Fibroblast of lung (primary cell): ENCODE measurements at regions not wholly inside any gene's neighbourhood (a gene's known extent, or its start where the extent isn't known, plus 50 kb on each side); places are given as distances from the start of the nearest gene placed in this dataset.
A peak's percentile ranks its signal among the peaks of the same experiment; 100 is the strongest.

Experiments used
- DNase-seq, 2 donors: peaks; one replicate each; pipeline versions ENCODE4 v3.0.0 to v3.0.0-alpha.2; 2010; ENCODE audit warnings: low read depth in 2 of 2
- H2AFZ ChIP-seq: 2 replicates; pipeline ENCODE4 v1.5.1; 2012; ENCODE audit warnings: low read length, control low read depth, inconsistent platforms
- H3K27ac ChIP-seq: 2 replicates; pipeline ENCODE4 v1.5.1; 2011; ENCODE audit warnings: low read length, control low read depth; ENCODE audit not compliant: insufficient read depth
- H3K27me3 ChIP-seq: 2 replicates; pipeline ENCODE4 v1.5.1; 2011; ENCODE audit warnings: mild to moderate bottlenecking, low read length; ENCODE audit not compliant: control insufficient read depth, insufficient read depth
- H3K36me3 ChIP-seq: 2 replicates; pipeline ENCODE4 v1.5.1; 2011; ENCODE audit warnings: low read length; ENCODE audit not compliant: control insufficient read depth, insufficient read depth
- H3K4me1 ChIP-seq: 2 replicates; pipeline ENCODE4 v1.5.1; 2011; ENCODE audit warnings: low read length; ENCODE audit not compliant: control insufficient read depth, insufficient read depth; ENCODE audit errors: extremely low read depth
- H3K4me2 ChIP-seq: 2 replicates; pipeline ENCODE4 v1.5.1; 2011; ENCODE audit warnings: low read length, control low read depth; ENCODE audit not compliant: insufficient read depth; ENCODE audit errors: extremely low read depth
- H3K4me3 ChIP-seq, 4 experiments: fragments of 200-600 bp in 1 of 4; sonication (generic) in 1 of 4; replicated peaks in 1 of 4; 2 replicates each; pipeline ENCODE4 v1.5.1; 2011 to 2016; ENCODE audit warnings: low read length in 4 of 4, low read depth in 3 of 4, mild to moderate bottlenecking in 3 of 4, control low read depth in 2 of 4, inconsistent platforms in 1 of 4, mixed read lengths in 1 of 4; ENCODE audit not compliant: insufficient read depth in 1 of 4; ENCODE audit errors: control extremely low read depth in 1 of 4
- H3K79me2 ChIP-seq: 2 replicates; pipeline ENCODE4 v1.5.1; 2012; ENCODE audit warnings: mild to moderate bottlenecking, low read length, inconsistent platforms; ENCODE audit not compliant: control insufficient read depth, insufficient read depth
- H3K9ac ChIP-seq: 2 replicates; pipeline ENCODE4 v1.5.1; 2011; ENCODE audit warnings: mild to moderate bottlenecking, low read length, control low read depth; ENCODE audit not compliant: insufficient read depth
- H3K9me3 ChIP-seq: 2 replicates; pipeline ENCODE4 v1.5.1; 2012; ENCODE audit warnings: low read depth, low read length; ENCODE audit not compliant: control insufficient read depth, insufficient read depth
- H4K20me1 ChIP-seq: 2 replicates; pipeline ENCODE4 v1.5.1; 2011; ENCODE audit warnings: low read length; ENCODE audit not compliant: control insufficient read depth, insufficient read depth; ENCODE audit errors: extremely low read depth
- EZH2 ChIP-seq: IDR thresholded peaks from 2 replicates; pipeline ENCODE4 v1.5.1; 2012; ENCODE audit warnings: low read length, control low read depth, mild to moderate bottlenecking; ENCODE audit errors: missing control alignments
- TF ChIP-seq, protein P1 (sequence below), 2 donors: IDR thresholded peaks in 1 of 2; conservative IDR thresholded peaks in 1 of 2; 1 replicate in 1 of 2; 2 replicates in 1 of 2; pipeline ENCODE4 v1.5.1; 2011 to 2012; ENCODE audit warnings: low read length in 2 of 2, control low read depth in 1 of 2, inconsistent platforms in 1 of 2, low read depth in 1 of 2, mild to moderate bottlenecking in 1 of 2

- TF ChIP-seq, protein P1, sequence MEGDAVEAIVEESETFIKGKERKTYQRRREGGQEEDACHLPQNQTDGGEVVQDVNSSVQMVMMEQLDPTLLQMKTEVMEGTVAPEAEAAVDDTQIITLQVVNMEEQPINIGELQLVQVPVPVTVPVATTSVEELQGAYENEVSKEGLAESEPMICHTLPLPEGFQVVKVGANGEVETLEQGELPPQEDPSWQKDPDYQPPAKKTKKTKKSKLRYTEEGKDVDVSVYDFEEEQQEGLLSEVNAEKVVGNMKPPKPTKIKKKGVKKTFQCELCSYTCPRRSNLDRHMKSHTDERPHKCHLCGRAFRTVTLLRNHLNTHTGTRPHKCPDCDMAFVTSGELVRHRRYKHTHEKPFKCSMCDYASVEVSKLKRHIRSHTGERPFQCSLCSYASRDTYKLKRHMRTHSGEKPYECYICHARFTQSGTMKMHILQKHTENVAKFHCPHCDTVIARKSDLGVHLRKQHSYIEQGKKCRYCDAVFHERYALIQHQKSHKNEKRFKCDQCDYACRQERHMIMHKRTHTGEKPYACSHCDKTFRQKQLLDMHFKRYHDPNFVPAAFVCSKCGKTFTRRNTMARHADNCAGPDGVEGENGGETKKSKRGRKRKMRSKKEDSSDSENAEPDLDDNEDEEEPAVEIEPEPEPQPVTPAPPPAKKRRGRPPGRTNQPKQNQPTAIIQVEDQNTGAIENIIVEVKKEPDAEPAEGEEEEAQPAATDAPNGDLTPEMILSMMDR (conservative IDR thresholded peaks at IDR 0.05 in 1 of 2, IDR thresholded peaks at IDR 0.05 in 1 of 2; ENCODE audit: low read depth in 1 of 2, low read length in 2 of 2) = no peak
- no peak for TF ChIP-seq EZH2
- no peaks in the 10 kb centered on the region for H3K79me2 ChIP-seq
- no peaks in the 10 kb centered on the region for H3K36me3 ChIP-seq
- no peak overlapping the region for H3K4me2 ChIP-seq
- H3K27me3 ChIP-seq = no peaks in the 10 kb centered on the region
- H3K9me3 ChIP-seq = no peaks in the 10 kb centered on the region
- H2AFZ ChIP-seq = no peak overlapping the region
- no peak for DNase-seq
- H3K27ac ChIP-seq = no peak overlapping the region
- no peaks in the 10 kb centered on the region for H4K20me1 ChIP-seq
- no peak overlapping the region for H3K4me3 ChIP-seq
- no peaks in the 10 kb centered on the region for H3K4me1 ChIP-seq
- no peak overlapping the region for H3K9ac ChIP-seq
Measured at GRCh38 chr2:207405150-207405549, 124.6 kb upstream of the CREB1 start.

- no peaks in the 10 kb centered on the region for H3K9me3 ChIP-seq
- H3K27ac ChIP-seq = no peak overlapping the region
- no peaks in the 10 kb centered on the region for H4K20me1 ChIP-seq
- peak overlapping the region; percentile 39 for H2AFZ ChIP-seq
- no peaks in the 10 kb centered on the region for H3K4me1 ChIP-seq
- no peaks in the 10 kb centered on the region for H3K27me3 ChIP-seq
- peak overlapping the region; percentile 38 for H3K4me2 ChIP-seq
- no peak overlapping the region for H3K4me3 ChIP-seq
- no peak for TF ChIP-seq EZH2
- TF ChIP-seq, protein P1 (conservative IDR thresholded peaks at IDR 0.05 in 1 of 2, IDR thresholded peaks at IDR 0.05 in 1 of 2; ENCODE audit: low read depth in 1 of 2, low read length in 2 of 2) = no peak
- peak; percentile 25 to 34 for DNase-seq
- H3K36me3 ChIP-seq = no peaks in the 10 kb centered on the region
- no peaks in the 10 kb centered on the region for H3K79me2 ChIP-seq
- no peak overlapping the region for H3K9ac ChIP-seq
Measured at GRCh38 chr2:207408086-207408794, 121.5 kb upstream of the CREB1 start.

DNA sequence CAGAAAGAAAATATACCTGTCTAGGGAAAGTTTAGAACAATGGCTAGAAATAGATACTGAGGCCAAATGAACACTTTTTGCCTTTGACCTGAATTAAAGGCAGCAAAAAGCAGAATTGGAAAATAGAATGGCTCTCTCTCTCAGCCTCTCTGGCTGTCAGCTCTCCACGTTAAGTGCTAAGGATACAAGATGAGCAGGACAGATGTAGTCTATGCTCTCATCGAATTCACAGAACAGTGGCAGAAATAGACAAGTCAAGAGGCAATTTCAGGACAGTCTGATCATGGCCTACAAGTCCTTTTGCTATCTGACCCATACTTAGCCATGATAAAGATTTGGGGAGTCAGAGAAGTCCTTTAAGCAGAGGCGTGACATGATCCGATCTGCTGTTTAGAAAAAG is 120.2 kb upstream of the CREB1 start:
- Histone ChIP-seq H3K27me3 (no peaks in the 10 kb centered on the region), H3K9me3 (no peaks in the 10 kb centered on the region), H3K79me2 (no peaks in the 10 kb centered on the region), H4K20me1 (no peaks in the 10 kb centered on the region), H3K9ac (no peak overlapping the region), H3K4me2 (no peak overlapping the region), H3K36me3 (no peaks in the 10 kb centered on the region), H3K4me3 (no peak overlapping the region), H3K27ac (no peak overlapping the region), H2AFZ (no peak overlapping the region), H3K4me1 (no peaks in the 10 kb centered on the region)
- TF ChIP-seq EZH2 = no peak
- TF ChIP-seq, protein P1 (conservative IDR thresholded peaks at IDR 0.05 in 1 of 2, IDR thresholded peaks at IDR 0.05 in 1 of 2; ENCODE audit: low read depth in 1 of 2, low read length in 2 of 2) = no peak
- no peak for DNase-seq
